Globus pallidus (tissue), 1 donor: ENCODE measurements at regions not wholly inside any gene's neighbourhood (a gene's known extent, or its start where the extent isn't known, plus 50 kb on each side); places are given as distances from the start of the nearest gene placed in this dataset.
"Not testable (repeated sequence)": the region's sequence is repeated elsewhere in the genome, so short reads cannot be mapped to it uniquely, and the experiment has no call there.

Experiments used
- DNase-seq: peaks from one replicate; pipeline ENCODE4 v3.0.0-alpha.2; 2015; ENCODE audit warnings: low spot score

DNA sequence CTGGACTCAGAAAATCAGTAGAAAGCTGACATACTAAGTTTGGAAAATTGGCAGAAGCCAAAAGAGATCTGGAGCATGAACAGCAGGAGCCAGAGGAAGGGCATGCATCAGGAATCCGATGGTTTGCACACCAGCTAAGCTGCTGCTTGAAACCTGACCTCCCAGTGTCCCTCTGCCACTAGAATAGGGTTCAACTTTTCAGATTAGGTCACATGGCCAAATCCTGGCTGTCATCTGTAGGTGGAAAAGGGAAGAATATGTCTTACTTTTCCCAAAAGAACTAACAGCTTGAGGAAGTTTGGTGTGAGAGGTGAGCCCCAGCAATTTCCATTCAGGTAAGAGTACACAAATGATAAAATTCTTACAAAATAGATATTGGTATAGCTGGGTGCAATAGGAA is 732.6 kb downstream of the RERGL start:
- DNase-seq: no peak

DNA sequence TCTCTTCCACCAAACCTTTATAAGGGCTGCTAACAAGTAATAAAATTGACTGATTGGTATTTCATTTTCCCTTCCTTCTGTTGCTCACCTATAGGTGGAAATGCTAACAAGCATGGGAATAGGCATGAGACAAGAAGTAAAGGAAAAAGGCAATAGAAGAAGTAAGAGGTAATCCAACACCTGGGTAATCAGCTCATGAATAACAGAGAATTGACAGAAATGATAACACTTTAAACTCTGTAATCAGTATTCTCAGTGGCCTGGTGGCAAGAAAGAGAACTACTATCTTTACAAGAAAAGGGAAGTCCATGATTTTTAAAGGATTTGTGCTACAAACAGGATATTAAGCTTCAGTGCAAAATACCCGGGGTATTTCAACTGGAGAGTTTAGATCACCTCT is 737.8 kb downstream of the RERGL start:
- no peak for DNase-seq

DNA sequence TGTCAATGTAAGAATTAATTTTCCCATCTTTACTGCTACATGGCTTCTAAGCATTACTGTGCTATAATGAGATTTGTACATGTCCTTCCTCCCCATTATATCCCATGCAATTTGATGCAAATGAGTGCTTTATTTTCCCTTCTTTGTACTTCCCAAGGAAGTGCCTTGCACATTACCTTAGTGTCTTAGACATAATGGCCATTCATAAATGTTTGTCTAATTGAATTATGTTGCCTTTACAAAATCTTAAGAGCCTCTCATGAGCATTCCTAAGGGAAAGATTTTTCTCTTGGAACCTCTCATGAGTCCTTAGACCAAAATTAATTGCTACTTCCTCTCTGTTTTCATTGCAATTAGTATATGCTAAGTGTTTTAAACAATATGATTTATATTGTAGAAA is 741.7 kb downstream of the RERGL start:
- no peak for DNase-seq

DNA sequence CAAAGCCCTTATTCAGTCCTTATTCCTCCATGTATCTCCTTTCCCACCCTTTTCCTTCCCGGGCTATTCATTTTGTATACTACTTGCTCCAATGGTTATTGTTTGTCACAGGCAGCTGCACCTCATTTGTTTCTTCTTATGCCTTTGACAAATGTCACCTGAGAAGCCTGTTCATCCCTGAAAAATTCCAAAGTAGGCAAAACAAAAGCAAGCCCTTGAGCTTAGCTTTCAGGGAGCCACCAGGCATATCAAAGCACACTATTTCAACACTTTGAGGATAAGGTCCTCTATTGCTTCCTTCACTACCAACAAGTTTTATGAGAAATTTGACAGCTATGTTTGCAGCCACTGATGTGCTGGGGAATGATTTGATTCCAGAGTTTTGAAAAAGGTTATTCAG is 738.7 kb upstream of the LMO3 start:
- no peak for DNase-seq

GRCh38 chr12:17342381-17342961 is 736.5 kb upstream of the LMO3 start:
- DNase-seq: no peak

GRCh38 chr12:17335487-17335886 is 729.5 kb upstream of the LMO3 start:
- no peak for DNase-seq

GRCh38 chr12:17334784-17335183 is 728.8 kb upstream of the LMO3 start:
- DNase-seq: no peak

- no peak for DNase-seq
Observed at GRCh38 chr12:17333287-17333686, 727.3 kb upstream of the LMO3 start.

DNA sequence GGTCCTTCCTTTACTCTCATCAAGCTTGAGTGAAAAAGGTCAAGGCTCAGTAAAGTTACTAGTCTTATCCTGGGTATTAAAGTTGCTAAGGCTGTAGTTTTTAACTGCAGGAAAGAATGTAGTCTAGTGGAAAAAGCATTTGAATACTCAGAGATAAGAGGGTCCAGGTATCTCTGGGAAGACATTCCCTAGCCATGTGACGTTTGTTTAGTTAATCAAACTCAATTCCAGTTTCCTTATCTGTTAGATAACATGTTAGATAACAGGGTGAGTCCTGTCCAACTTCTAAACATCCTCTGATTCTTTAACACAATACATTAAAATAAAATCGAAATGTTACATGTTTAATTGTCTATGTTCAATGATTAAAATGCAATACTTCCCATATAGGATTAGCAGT is 720.7 kb upstream of the LMO3 start:
- no peak for DNase-seq

GRCh38 chr12:17322090-17322489 is 716.1 kb upstream of the LMO3 start:
- no peak for DNase-seq

GRCh38 chr12:17304503-17305347 is 698.8 kb upstream of the LMO3 start:
- no peak for DNase-seq

DNA sequence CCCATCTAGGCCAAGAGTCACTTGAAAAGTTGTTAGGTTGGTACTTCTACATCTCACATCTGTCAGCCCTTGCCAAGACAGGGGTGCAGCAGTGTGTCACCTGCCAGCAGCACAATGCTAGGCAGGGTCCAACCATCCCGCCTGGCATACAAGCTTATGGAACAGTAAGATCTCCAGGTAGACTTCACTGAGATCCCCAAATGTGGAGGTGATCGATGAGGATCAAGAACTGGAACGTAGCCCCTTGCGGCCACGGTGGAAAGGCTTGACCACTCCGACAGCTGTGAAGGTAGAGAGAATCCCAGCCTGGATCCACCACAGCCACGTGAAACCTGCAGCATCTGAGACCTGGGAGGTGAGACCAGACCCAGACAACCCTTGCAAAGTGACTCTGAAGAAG is 696.0 kb upstream of the LMO3 start:
- DNase-seq: no peak

DNA sequence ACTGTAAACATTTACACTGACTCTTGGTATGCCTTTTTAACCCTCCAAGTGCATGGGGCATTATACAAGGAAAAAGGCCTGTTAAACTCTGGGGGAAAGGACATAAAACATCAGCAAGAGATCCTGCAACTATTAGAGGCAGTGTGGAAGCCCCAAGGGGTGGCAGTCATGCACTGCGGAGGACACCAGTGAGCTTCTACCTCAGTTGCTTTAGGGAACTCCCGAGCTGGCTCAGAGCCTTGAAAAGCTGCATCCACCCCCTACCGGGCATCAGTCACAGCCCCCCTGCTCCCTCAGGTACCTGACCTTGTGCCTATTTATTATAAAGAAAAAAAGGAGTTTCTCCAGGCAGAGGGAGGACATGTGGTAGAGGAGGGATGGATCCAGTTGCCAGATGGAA is 695.6 kb upstream of the LMO3 start:
- DNase-seq: no peak

GRCh38 chr12:17296882-17297281 is 690.9 kb upstream of the LMO3 start:
- DNase-seq: no peak

GRCh38 chr12:17286874-17287273 is 680.9 kb upstream of the LMO3 start:
- no peak for DNase-seq

- DNase-seq: no peak
Observed at GRCh38 chr12:17284873-17285272, 678.9 kb upstream of the LMO3 start.

DNA sequence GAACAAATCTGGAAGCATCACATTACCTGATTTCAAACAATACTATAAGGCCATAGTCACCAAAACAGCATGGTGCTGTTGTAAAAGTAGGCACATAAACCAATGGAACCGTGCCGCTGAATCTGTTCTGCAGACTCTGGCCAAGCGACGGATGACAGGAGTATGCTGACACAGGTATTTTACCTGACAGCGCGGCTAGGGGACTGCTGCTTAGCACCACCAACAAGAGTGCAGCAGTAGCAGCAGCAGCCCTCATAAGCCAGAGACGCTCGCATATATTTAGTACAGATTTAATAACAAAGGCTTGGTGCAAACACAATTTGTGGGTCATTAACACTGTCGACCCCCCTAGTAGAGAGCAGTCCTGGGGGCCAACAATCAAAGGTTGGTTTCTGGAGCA is 677.6 kb upstream of the LMO3 start:
- DNase-seq: no peak

GRCh38 chr12:17282169-17282568 is 676.2 kb upstream of the LMO3 start:
- not testable (repeated sequence) for DNase-seq

DNA sequence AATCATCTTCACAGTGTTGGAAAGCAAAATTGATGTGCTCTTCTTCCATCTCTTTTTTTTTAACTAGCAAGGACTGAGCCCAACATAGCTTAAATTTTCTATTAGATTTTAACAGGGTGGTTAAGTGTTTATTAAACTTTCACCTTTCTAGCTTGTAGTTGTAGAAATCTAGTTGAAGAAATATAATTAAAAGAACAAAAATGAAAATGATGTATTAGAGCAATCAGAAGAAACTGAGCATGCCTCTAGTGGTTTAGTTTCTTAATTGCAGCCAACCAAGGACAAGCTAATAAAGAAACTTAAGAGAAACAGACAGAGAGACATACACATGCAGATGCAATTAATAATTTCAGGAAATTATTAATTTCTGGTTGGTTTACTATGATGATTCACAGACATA is 673.0 kb upstream of the LMO3 start:
- DNase-seq: no peak

- DNase-seq: no peak
Observed at GRCh38 chr12:17276196-17276595, 670.2 kb upstream of the LMO3 start.

- no peak for DNase-seq
Observed at GRCh38 chr12:17266856-17267255, 660.9 kb upstream of the LMO3 start.

DNA sequence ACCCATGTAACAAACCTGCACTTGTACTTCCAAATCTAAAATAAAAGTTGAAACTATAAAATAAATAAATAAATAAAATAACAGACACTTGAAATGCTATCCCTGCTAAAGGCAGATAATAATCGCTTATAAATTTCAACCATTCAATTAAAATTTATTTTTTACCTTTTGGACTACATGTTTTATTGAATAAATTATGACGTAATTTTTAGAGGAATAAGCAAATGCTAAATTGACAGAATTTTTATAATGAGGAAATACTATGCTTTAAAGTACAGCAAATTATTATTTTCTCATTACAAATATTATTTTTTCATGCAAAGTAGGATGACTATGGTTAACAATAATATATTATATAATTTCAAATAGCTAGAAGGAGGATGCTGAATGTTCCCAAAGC is 658.6 kb upstream of the LMO3 start:
- no peak for DNase-seq

DNA sequence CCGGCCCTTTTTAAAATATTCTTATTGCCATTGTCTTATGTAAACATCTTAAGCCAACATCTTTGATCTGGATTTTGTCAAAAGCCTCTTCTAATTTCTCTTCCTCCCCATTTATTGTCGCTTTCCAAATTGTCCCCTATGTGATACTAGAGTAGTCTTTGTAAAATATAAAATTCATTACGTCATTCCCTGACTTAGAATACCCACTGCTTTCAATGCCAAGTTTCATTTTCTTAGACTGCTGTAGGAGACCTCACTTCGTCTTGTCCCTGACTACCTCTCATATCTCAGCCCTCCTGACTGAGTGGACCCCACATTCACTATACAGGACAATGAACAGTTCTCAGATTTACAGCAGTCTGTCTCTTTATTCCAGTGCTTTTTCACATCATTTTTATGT is 633.9 kb upstream of the LMO3 start:
- DNase-seq: no peak

GRCh38 chr12:17235996-17236395 is 630.0 kb upstream of the LMO3 start:
- DNase-seq: no peak
